Caki2 (cell line): ENCODE measurements at regions not wholly inside any gene's neighbourhood (a gene's known extent, or its start where the extent isn't known, plus 50 kb on each side); places are given as distances from the start of the nearest gene placed in this dataset.

Experiments
- DNase-seq: peaks from one replicate; pipeline ENCODE4 v3.0.0-alpha.2; 2015; ENCODE audit warnings: low read depth
- in situ Hi-C: cut with HindIII; loops from 2 replicates; pipeline ENCODE4 v1.10.0; 2016; ENCODE audit warnings: low sequenced_read_pairs, low pct_unique_long_range_greater_than_20kb, mixed read lengths

- in situ Hi-C loops: no loop called here
- no peak for DNase-seq
These were observed 270.4 kb downstream of the FIGN start for GRCh38 chr2:163465440-163465839.

- no peak for DNase-seq
- in situ Hi-C loops: no loop called here
These were observed 272.4 kb downstream of the FIGN start for GRCh38 chr2:163463411-163463810.

- in situ Hi-C loops: no loop called here
These were observed 272.8 kb downstream of the FIGN start for GRCh38 chr2:163462993-163463392.

DNA sequence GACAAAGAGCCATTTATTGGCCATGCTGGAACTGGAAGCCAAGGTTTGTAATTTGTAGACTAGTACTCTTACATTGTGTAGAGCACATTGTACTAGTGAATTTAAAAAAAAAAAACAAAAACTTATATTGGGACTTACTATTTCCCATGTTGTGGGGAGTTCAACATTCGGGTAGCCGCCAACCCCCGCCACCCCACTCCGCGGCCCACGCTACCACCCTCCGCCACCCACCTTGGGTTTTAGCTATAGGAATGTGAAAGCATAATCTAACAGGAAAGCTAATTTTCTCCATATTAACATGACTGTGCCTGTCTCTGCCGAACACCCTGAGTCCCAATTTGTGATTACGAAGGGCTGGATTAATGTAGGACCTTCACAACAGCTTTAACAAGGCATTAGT, 275.8 kb downstream of the FIGN start:
- in situ Hi-C loops: no loop called here

More at GRCh38 chr2:163462993-163463392, 272.8 kb downstream of the FIGN start:
- no peak for DNase-seq

DNA sequence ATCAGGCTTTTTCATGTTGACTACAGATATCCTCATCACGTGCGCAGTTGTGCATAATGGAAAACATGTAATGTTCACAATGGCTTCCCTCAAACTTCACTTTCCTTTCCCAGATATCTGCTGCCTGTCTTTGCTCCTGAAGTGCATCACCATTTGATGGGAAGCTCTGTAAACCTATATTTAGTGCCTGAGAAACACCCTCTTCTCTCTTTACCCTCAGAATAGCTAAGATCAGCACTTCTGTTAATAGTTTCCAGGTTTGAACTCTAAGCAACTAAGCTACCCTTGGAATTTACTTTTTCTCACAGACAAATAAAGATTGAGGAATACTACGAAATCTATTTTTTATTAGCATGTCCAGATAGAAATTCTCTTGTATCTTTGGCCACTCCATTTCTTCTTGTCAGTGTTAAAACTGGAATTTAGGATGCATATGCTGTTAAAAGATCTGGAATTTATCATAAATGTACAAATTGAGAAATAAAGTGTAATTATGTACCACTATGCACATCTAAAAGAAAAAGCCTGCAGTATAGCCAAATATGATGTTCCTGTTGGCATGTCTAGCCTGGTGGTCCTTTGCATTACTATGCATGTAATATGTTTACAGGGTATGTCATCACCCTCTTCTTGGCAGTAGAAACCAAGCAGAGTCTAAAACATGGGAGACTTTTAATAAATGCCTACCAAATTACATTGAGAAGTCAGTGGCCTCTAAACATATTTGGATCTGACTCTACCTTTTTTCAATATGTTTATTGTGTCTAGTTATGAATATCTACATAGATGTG, 278.7 kb downstream of the FIGN start:
- in situ Hi-C loops: no loop called here
- DNase-seq: no peak

More for the DNA sequence above, 275.8 kb downstream of the FIGN start:
- no peak for DNase-seq

GRCh38 chr2:163455815-163456214, 280.0 kb downstream of the FIGN start:
- in situ Hi-C loops: no loop called here
- DNase-seq: no peak

- no peak for DNase-seq
- in situ Hi-C loops: no loop called here
These were observed 281.9 kb downstream of the FIGN start for GRCh38 chr2:163453920-163454319.

GRCh38 chr2:163441603-163442002, 294.2 kb downstream of the FIGN start:
- in situ Hi-C loops: no loop called here
- DNase-seq: peak; percentile 31

DNA sequence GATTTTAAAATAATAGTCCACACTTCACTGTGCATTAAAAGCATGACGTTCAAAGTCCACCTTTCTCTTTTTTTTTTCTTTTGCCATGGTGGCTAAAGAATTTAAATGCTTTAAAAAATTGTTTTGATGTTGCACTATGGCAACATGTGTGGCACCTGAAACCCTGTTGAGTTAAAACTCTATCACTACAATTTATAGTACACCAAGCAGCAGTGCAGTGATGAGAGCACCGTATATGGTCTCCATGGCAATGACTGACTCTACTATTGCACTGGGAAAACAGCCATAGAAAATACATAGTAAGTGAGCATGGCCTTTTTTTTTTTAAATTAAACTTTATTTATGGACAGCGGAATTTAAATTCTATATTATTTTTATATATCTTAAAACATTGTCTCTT, 298.8 kb downstream of the FIGN start:
- no peak for DNase-seq
- in situ Hi-C loops: no loop called here

- DNase-seq: no peak
- in situ Hi-C loops: no loop called here
These were observed 307.6 kb downstream of the FIGN start for GRCh38 chr2:163428187-163428586.

- in situ Hi-C loops: no loop called here
- no peak for DNase-seq
These were observed 315.2 kb downstream of the FIGN start for GRCh38 chr2:163420604-163421003.

DNA sequence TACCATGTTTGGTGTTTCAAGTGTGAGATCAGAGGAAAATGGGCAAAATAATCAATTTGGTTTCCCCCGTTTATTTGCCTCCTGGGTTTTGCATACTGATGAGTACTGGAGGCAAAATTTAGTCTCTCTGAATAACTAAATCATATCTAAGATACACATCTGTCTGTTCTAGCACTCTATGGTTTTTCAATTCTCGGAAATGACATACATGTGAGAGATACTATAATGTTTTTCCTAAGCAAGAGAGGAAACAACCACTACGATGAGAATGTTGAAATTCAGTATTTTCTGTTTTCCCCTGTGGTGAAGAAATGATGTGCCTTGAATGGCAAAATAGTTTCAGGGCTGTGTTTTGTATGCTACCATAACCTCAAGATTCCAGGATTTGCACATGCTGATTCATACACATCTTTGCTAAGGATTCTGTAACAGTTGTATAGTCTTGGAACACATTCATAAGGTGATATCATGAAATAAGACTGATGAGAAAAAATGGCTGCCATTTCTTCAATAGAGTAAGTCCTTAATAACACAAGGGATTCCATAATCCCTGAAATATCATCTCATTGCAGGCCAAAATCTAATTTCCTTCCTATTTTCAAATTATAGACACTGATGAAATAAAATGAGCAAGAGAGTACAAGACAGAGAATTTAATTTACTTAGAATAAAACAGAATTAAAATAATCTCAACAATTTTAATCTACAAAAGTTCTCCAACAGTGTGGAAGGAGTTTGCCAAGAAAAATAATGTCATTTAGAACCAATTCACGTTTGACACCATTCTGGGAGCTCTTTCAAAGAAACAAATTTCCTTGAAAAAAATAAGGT, 316.6 kb downstream of the FIGN start:
- in situ Hi-C loops: no loop called here
- no peak for DNase-seq

DNA sequence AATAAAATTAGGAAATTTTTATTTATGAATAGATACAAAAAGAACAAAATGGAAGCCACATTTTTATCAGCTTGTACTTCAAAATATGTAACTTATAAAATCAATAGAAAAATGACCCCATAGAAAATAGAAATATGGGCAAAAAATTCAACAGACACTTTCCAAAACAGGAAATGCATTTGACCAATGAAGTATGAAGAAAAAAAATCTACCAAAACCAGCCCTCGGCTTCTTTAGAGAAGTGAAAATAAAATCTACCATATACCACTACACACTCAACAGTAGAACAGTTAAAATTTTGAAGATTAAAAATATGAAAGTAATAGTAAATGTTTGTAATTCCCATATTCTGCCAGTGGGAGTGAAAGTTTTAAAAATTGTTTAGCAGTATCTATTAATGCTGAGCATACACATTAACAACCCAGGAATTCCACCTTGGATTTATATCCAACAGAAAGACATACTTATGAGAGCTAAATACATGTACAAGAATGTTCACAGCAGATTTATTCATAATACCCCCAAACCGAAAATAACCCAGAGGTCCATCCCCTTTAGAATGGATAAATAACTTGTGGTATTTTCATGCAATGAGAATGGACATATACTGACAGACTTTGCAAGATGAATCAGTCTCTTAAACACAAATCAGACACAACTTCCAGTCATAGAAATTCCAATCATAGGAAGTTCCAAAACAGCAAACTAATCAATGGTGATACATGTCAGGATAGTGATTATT, 318.0 kb downstream of the FIGN start:
- in situ Hi-C loops: no loop called here

DNA sequence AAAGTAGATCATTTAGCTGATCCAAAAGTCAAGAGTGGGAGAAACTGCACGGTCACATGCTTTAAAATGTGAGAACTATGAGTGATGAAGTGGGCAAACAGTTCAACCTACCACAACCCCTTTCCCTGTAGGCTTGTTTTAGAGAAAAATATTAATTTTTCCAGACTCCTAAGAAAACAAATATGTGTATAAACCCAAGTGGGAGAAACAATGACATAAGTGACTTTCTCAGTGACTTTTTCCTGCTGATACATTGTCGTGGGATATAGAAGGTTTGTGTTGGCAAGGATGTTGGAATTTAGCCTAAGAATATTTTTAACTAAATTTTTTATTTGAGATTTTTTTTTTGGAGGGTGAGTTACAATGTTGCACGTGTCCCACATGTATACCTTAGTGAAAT, 321.7 kb downstream of the FIGN start:
- DNase-seq: no peak
- in situ Hi-C loops: no loop called here

More for the DNA sequence above, 318.0 kb downstream of the FIGN start:
- DNase-seq: no peak

GRCh38 chr2:163407296-163407695, 328.5 kb downstream of the FIGN start:
- DNase-seq: no peak
- in situ Hi-C loops: no loop called here

- no peak for DNase-seq
- in situ Hi-C loops: no loop called here
These were observed 330.5 kb downstream of the FIGN start for GRCh38 chr2:163405298-163405697.

DNA sequence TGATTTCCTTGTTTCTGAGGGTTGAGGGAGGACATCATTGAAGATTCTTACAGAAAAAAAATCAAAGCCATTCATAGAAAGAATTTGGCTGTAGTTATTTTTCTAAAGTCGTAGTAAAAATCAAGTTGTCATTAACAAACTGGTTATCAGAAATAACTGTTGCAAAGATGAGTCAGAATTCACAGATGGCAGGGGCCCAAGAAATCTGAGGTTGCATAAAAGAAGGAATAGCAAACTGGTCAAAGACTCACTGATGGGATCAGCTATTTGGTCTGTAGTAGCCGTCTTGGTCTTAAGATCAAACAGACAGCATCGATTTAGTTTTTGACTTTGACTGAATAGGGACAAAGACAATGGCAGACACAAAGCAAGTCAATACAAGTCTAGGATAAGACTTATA, 334.3 kb downstream of the FIGN start:
- in situ Hi-C loops: no loop called here
- DNase-seq: peak; percentile 4

DNA sequence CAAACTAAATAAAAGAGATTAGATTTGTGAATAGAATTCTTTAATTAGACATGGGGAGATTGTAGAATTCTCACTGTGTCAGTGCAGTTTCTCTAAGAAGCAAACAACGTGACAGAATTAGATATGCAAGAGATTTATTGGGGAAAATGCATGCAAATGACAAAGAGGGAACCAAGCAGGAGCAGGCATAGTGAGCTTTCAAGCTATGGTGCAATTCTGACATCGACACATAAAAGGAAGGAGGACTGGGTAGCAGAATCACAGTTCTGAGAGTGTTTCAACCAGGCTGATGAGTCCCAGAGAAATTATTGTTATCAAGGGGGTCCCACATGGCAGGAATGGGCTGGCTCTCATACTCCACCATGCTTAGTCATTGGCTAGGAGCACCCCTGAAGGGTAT, 338.4 kb downstream of the FIGN start:
- in situ Hi-C loops: no loop called here
- no peak for DNase-seq

DNA sequence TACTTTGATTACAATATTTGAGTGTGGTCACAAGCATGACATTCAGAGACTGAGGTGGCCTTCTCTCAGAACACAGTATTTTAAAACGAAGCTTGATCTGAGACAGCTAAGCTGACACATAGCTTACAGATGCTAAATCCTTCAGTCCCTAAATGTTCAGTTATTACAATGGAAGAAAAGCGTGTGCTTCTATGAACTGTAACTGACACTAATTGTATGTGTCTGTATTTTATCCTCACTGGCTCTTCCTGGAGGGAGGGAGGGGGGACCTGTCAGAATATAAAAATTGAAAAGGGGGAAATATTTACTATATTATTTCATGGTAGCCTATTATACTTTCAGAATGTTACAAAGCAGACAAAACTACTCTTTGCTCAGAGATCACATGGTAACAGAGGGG, 340.2 kb downstream of the FIGN start:
- in situ Hi-C loops: no loop called here
- no peak for DNase-seq
